GM18861 (cell line): ENCODE measurements at regions not wholly inside any gene's neighbourhood (a gene's known extent, or its start where the extent isn't known, plus 50 kb on each side); places are given as distances from the start of the nearest gene placed in this dataset.
"Not testable (repeated sequence)": the region's sequence is repeated elsewhere in the genome, so short reads cannot be mapped to it uniquely, and the experiment has no call there.

Source experiments
- ATAC-seq: cut with Tn5 transposase; IDR thresholded peaks from one replicate; pipeline ENCODE4 v1.9.1; 2021; ENCODE audit not compliant: unreplicated experiment

DNA sequence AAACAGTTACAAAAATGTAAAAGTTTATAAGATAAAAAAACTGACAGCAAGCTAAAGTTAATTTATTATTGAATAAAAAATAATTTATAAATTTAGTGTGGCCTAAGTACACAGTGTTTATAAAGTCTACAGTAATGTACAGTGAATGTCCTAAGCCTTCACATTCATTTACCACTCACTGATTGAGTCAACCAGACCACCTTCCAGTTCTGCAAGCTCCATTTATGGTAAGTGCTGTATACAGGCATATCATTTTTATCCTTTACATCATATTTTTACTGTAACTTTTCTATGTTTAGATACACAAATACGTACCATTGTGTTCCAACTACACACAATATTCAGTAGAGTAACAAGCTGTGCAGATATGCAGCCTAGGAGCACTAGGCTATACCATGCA lies 184.2 kb upstream of the LRATD1 start:
- no peak for ATAC-seq

DNA sequence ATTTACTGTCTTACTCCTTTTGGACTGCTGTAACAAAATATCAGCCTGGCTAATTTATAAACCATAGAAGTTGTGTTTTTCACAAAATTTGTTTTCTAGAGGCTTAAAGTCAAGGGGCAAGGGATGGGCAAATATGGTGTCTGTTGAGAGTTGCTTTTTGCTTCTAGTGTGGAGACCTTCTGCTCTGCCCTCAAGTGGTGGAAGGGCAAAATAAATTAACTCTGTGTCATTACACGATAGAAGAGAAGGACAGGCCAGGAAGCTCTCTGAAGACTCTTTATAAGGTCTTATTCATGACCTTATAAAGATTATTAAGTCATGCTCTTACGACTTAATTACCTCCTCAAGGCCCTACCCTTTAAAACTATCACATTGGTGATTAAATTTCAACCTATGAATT lies 181.2 kb upstream of the LRATD1 start:
- ATAC-seq: no peak

DNA sequence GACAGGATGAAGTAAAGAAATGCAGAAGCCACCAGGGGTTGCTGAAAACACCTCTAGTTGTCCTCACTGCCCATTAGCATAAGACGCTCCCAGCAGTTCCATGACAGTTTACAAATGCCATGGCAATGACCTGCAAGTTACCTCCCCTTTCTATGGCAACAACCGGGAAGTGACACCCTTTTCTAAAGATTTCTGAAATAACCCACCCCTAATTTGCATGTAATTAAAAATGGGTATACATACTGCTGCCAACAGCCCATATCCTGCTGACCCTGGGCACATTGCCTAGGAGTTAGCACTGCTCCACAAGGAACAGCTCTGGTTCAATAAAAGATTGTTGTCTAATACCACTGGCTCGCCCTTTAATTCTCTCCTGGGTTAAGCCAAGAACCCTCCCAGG lies 178.3 kb upstream of the LRATD1 start:
- no peak for ATAC-seq

DNA sequence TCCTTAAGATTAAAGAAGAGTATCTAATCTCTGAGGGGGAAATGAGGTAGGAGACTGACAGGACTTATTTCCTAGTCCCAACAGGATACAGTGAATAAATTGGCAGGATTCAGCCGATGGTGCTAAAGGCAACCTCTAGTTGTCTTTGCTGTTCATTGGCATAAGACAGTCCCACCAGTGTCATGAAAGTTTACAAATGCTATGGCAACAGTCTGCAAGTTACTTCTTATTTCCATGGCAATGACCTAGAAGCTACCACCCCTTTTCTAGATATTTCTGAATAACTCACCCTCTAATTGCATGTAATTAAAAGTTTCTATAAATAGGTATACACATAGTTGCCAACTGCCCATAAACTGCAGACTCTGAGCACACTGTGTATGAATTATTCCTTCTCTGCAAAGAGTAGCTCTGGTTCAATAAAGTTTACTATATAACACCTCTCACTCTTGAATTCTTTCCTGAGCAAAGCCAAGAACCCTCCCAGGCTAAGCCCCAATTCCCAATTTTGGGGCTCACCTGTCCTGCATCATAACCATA lies 172.7 kb upstream of the LRATD1 start:
- no peak for ATAC-seq

DNA sequence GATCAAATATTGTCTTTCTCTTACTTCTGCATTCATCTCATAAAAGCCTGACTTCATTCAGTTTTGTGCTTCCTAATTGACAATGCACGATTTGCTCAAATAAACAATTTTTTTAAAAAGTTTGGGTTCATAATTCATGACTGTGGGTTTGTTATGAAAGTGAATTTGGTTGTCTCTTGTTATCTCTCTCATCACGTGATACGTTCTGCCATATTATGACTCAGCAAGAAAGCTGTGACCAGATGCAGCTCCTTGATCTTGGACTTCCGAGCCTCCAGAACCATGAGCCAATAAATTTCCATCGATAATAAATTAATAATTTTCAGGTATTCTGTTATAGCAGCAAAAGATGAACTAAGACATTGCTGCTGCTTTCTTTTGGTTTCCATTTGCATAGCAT lies 156.5 kb upstream of the LRATD1 start:
- ATAC-seq: no peak

DNA sequence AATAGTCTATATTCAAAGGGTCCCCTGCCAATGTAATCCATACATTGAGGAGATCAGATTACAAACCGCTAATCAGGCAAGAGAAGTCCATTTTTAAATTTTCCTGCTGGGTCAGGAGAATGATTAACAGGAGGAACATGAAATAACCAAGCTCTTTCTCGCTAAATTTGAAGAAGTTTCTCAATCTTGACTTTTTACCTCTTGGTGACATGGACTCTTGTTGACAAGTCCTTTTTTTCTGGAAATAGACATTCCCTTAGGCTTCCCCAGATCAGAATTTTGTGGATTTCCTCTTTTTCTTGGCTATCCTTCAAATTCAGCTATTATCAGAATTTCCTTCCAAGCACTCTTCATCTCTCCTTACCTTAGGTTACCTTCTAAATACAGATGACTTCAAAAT lies 153.0 kb upstream of the LRATD1 start:
- no peak for ATAC-seq

DNA sequence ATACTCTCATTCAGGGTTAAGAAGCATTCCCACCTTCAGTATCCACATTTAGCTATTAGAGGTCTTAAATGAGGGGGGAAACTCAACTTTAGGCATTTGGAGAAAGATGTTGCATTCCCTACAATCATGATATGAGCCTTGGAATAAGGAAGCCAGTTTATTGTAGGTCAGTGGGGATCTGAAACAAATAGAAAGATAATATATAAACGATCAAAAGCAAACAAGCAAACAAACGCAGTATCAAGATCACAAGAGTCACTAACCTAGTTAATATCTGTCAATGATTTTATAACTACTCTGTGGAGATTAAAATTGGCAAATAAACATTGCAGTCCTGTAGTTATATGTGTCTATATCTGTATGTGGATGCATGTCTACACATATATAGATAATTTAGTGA lies 152.4 kb upstream of the LRATD1 start:
- ATAC-seq: no peak

DNA sequence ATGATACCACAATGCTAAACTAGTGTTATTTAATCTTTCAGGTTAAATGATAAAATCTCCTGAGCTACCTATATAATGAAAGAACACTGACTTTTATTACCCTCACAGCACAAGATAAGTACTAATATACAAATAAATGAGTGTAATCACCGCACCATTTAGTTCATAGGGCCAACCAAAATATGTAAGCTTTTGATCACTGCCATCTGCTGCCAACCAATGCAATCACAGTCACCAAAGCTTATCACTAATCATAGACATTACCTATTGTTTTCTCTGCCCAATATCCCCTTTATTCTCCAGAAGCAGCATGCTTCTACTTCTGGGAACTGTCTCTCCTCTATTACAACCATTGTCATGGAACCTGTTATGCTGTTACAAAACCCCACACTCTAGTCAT lies 151.6 kb upstream of the LRATD1 start:
- ATAC-seq: no peak

DNA sequence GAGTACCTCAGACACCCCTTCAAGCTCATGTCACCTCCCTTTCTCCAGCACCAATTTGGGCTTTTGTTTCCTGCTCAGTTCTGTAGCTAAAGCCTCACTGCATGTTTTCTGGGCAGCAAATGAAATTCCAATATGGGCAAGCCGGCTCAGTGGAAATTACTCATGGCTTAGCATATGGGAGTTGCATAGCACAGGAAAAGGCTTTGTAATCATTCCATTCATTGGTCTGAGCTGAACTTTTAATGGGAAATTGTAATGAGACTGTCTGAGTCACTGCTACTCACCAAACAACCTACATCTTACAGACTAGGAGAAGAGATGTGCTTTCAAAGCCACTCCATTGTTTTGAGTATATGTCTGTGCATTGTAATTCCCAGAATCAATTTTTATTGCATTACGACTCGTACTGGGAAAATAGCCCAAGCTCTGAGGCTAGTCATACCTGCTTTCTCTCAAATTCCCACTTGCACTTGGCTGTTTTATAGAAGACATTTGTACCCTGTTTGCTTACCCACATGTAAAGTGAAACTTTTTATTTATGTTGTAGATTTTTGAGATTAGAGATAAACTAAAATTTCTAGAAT lies 139.5 kb upstream of the LRATD1 start:
- no peak for ATAC-seq

DNA sequence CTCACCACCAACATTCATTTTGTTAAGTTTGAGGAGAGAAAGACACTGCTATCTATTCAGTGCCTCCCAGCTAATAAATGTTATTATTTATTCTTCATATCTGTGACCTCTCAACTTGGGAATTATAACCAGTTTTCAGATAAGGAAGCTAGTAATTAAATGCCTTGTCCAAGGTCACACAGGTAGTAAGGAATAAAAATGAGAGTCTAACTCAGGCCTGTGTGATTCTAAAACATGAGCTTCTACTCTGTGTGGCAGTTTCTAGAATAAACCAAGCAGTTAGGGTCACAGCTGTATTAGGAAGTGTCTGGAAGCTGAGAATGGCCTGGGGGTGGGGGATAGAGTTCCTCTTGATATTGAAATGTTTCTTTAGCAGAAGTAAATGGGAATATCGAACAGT lies 137.8 kb upstream of the LRATD1 start:
- no peak for ATAC-seq

DNA sequence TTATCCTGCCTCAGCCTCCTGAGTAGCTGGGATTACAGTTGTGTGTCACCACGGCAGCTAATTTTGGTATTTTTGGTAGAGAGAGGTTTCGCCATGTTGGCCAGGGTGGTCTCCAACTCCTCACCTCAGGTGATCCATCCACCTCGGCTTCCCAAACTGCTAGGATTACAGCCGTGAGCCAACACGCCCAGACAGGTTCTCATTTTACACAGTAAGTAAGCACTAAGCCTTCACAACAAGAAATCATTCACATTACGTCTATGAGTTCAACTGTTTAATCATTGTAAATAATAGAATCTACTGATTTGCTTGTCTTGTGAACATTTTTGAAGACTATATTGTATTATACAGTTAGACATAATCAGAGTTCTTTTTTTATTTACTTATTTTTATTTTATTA lies 131.5 kb upstream of the LRATD1 start:
- no peak for ATAC-seq

DNA sequence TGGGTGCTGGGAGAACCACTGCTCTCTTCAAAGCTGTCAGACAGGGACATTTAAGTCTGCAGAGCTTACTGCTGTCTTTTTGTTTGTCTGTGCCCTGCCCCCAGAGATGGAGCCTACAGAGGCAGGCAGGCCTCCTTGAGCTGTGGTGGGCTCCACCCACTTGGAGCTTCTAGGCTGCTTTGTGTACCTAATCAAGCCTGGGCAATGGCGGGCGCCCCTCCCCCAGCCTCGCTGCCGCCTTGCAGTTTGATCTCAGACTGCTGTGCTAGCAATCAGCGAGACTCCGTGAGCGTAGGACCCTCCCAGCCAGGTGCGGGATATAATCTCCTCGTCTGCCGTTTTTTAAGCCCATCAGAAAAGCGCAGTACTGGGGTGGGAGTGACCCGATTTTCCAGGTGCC lies 125.6 kb upstream of the LRATD1 start:
- not testable (repeated sequence) for ATAC-seq

DNA sequence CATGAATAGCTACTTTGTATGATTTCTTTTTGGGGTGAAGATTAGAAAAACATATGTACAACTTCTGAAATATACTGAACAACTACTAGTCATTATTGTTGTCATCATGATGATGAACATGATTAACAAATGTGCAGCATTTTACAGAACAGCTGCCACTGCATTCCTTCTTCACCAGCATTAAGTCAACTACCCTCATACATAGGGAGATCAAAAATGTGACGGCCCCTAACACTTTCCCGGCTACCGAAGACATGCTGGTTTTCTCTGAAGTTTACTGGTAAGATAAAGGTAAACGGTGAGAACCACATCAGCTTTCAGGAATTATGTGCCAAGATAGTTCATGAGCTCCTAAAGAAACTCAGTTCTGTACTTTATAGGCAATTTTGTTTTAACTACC lies 121.0 kb upstream of the LRATD1 start:
- ATAC-seq: no peak

DNA sequence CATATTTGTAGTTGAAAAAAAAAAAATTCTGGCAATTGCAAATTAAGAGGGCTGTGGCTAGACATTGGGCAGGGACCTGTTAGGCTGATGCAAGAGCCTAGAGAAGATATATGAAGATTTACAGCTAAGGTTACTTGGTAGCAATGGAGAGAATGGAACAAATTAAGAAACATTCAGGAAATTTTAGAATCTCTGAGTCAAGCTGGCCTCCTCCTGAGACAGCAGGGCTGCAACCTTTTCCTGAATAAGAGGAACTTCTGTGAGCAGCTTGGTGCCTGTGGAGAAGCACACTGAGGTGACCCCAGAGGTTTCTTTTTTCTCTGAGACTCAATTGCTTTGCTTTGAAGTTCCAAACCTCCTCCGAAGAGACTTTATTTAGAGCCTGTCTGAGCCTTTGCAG lies 118.6 kb upstream of the LRATD1 start:
- no peak for ATAC-seq

DNA sequence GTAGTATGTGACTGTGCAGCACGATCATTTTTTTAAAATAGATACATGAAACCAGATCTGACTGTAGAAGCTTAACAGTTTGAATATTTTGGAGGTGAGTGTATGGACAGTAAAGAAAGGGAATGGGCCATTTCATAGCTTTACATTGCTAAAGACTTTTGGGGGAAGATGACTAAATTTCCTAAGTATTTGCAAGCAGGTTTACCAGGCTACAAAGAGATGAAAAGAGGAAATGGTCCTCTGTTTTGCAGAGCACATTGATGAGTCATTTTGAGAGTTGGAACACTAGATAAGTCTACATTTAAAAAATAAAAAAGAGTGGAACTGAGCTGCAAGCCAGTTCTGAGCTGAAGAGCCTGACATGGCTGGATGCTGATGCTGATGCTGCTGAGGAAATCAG lies 115.7 kb upstream of the LRATD1 start:
- no peak for ATAC-seq

DNA sequence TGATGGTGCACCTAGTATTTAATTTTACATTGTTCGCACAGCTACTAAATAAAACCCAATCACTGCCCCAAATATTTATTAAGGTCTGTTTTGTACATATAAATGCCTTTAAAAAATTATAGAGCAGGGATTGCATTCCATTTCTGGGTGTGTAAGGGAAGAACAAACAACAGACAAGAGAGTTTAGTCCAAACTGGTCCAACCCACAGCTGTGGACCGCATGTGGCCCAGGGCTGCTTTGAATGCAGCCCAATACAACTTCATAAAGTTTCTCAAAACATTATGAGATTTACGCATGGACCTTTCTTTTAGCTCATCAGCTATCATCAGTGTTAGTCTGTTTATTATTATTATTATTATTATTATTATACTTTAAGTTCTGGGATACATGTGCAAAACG lies 114.8 kb upstream of the LRATD1 start:
- ATAC-seq: no peak

DNA sequence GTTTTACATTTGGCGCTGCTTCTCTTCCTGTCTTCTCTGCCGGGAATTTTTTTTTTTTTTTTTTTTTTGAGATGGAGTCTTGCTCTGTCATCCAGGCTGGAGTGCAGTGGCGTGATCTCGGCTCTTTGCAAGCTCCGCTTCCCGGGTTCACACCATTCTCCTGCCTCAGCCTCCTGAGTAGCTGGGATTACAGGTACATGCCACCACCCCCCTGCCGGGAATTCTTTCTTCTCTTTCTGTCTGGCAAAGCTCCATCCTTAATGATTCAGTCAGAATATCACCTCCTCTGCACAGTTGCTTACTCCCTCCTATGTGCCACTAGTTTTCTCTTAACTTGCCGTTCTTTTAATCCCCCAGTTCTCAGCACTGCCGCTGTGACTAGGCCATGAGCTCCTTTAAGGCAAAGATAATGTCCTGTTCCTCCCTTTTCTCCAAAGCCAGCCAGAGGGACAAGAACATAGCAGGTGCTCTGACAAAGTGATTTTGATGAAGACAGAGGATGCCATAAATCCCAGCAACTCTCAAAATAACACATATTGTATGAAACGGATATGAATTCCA lies 112.1 kb upstream of the LRATD1 start:
- no peak for ATAC-seq

DNA sequence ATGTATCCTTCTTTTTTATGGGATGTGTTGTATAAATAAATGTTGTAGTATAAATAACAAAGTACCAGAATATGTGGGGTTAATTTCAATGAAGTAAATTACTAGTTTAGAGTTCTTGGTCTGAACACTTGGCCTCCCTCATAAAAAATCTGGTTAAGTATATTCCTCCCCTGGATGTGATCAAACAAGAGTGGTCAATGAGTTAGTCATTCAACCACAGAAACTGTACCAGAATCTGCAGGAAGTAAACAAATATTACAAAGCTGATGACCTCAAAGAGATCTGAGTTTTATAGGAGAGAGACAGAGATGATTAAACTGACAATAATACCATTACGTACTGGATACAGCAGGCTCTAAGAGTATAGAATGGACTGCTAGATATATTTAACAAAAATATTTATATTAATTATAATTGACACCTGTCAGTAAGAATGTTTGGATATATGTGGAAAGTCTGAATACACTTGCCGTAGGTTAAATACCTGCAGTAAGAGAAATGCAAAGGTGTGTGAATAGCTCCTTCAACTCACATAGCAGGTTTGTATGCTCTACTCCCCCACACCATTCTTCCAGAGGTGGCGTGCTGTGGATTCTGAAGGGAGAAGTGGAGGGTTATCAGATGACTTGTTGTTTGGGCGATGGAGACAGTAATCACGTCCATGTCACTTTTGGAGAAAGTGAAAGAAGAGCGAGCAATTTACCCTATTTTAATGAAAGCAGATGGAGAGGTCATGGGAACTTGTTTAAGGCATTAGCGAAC lies 108.3 kb upstream of the LRATD1 start:
- ATAC-seq: no peak

DNA sequence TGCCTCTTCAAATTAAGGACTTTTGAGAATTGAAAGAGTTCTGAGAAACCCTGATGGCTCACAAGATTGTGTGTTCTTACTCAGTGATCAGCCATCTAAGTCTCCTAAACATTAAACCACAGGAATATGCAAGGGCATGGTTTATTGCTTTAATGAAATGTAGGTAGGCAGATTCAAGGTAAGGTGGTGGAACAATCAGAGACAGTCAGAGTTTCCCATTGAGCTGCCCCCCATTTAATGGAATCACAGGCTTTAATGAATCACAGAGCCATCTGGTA lies 107.8 kb upstream of the LRATD1 start:
- no peak for ATAC-seq

DNA sequence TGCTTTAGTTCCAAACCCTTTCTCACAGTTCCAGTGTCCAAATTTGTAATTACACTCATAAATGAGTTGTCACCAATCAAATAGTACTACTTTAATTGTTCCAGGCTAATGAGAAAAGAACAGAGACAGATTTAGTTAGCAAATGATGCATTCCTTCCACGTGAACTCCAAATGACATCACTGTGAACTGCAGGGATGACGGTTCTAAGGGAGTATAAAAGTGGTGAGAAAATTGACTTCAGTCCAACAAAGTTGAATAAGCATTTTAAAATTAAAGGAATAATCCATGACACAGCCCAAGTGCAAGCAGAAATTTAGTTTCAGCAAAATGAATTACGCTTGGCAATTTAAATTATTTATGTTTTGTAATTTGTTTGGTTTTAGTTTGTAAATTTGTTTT lies 102.0 kb upstream of the LRATD1 start:
- no peak for ATAC-seq

DNA sequence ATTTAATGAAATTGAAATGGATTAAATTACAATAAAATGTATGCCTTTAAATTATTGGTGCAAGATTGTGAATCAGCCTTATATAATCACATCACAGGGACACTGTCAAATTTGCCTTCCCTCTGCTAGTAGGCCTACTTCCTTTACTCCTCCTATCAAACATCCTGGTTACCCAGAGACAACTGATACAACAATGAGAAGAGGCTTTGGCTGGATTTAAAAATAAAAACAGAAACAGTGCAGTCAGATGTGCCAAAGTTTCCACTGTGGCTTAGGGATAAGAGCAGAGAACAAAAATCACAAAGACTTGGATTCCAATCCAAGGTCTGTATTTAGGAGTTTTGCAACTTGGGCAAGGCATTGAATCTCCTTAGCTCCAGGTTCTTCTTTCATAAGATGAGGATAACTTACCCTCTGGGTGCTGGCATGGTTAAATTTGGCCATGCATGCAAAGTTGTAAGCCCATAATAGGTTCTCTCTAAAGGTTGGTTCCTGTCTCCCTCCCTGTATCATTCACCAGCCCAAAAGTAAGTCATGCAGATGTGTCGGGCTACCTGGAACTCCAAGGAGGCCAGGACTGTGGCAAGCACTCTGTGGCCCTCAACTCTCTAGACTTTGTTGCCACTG lies 99.3 kb upstream of the LRATD1 start:
- no peak for ATAC-seq

DNA sequence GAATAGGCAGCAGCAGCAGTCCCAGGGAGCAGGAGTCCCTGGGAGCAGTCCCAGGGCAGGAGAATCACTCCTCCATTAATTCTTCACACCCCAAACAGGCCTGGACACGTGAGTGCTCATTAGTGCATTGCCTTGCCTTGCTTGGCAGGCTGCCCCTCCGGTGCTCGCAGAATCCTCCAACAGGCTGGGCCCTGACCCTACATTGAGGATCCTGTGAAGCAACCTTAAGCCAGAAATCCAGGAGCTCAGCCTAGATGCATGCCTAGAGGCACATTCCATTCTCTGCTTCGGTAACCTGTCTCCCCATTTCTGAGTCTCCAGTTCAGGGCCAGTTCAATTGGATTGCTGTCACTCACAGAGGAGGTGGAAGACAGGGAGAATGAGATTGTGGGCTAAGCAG lies 97.4 kb upstream of the LRATD1 start:
- ATAC-seq: no peak
